GM13977 (cell line): ENCODE measurements at regions not wholly inside any gene's neighbourhood (a gene's known extent, or its start where the extent isn't known, plus 50 kb on each side); places are given as distances from the start of the nearest gene placed in this dataset.
"Not testable (repeated sequence)": the region's sequence is repeated elsewhere in the genome, so short reads cannot be mapped to it uniquely, and the experiment has no call there.

ENCODE experiments used
- DNase-seq: peaks from one replicate; pipeline ENCODE4 v3.0.0; 2012; ENCODE audit warnings: low spot score
- CTCF ChIP-seq: IDR thresholded peaks from 2 replicates; pipeline ENCODE4 v1.5.1; 2012; ENCODE audit warnings: mild to moderate bottlenecking, control low read depth; ENCODE audit not compliant: insufficient read depth; ENCODE audit errors: extremely low read depth, missing control alignments
- in situ Hi-C: fragments of 300-500 bp; cut with MboI; formaldehyde crosslinking; loops from one replicate; pipeline ENCODE4 v1.12.0; 2022; ENCODE audit warnings: low sequenced_read_pairs, low pct_unique_long_range_greater_than_20kb, mixed read lengths, inconsistent platforms; ENCODE audit not compliant: unreplicated experiment

GRCh38 chr22:44561139-44561840 lies 63.3 kb upstream of the RTL6 start:
- no peak for TF ChIP-seq CTCF
- in situ Hi-C loops: no loop called here
- no peak for DNase-seq

GRCh38 chr22:44558671-44559070 lies 60.6 kb upstream of the RTL6 start:
- DNase-seq, in situ Hi-C loops: not testable (repeated sequence)

GRCh38 chr22:44557872-44558271 lies 59.8 kb upstream of the RTL6 start:
- in situ Hi-C loops, DNase-seq: not testable (repeated sequence)

GRCh38 chr22:44557064-44557748 lies 59.2 kb upstream of the RTL6 start:
- DNase-seq: no peak
- no peak for TF ChIP-seq CTCF
- in situ Hi-C loops: no loop called here

GRCh38 chr22:44555597-44555996 lies 57.6 kb upstream of the RTL6 start:
- DNase-seq: no peak
- no peak for TF ChIP-seq CTCF
- in situ Hi-C loops: no loop called here

GRCh38 chr22:44555046-44555445 lies 57.0 kb upstream of the RTL6 start:
- no peak for TF ChIP-seq CTCF
- in situ Hi-C loops: no loop called here
- DNase-seq: no peak

GRCh38 chr22:44554411-44554810 lies 56.4 kb upstream of the RTL6 start:
- in situ Hi-C loops: no loop called here

More at GRCh38 chr22:44554411-44554810, 56.4 kb upstream of the RTL6 start:
- no peak for TF ChIP-seq CTCF
- DNase-seq: no peak
